ENCODE measurements at regions not wholly inside any gene's neighbourhood (a gene's known extent, or its start where the extent isn't known, plus 50 kb on each side); places are given as distances from the start of the nearest gene placed in this dataset.

DNA sequence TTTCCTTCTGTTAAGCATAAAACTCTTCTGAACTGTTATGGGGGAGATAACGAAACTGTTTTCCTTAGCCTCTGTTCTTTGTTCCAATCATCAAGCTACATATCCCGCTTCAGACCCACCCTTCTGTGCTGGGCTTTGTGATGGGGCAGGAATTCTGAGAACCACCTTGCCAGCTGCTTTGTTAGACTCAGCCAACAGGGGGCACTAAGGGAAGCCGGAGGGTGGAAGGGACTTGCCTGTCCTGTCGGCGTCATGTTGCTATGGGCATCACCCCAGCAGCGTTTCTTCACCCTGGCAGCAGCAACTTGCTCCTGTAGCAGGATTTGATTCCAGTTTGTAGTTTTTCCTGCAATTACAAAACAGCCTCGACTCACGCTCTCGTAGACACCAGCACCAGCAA is 169.1 kb downstream of the CAAP1 start:
- H3K27me3 ChIP-seq (ENCODE audit: low read depth), result peaks cover 40% of the 10 kb centered on the region

DNA sequence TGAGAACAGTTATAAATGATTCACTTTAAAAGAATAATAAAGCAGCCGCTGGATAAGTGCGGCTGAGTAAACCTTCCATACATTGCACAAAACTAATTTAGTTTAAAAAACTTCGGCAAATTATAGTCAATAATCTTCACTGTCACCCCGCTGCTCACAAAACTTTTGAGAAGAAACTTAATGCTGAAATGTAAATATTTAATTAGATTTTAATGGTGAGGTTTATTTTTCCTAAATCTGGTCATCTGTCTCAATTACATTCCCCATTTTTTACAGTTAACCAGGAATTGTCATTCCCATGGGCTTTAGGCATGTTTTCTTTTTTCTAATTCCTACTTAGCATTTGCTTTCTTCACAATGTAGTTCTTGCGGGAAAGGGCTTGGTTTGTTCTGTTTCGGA is 169.8 kb downstream of the CAAP1 start:
- no peaks in the 10 kb centered on the region for H3K9me3 ChIP-seq (replicated peaks)
- H3K27ac ChIP-seq (replicated peaks), result no peak overlapping the region
- peaks cover 40% of the 10 kb centered on the region for H3K27me3 ChIP-seq (ENCODE audit: low read depth)
- no peak for DNase-seq
- intact Hi-C loops (cut with micrococcal nuclease), result no loop called here
- H3K4me3 ChIP-seq, result no peak overlapping the region
- H3K36me3 ChIP-seq, result no peaks in the 10 kb centered on the region
- no peaks in the 10 kb centered on the region for H3K4me1 ChIP-seq
- TF ChIP-seq, protein P1, sequence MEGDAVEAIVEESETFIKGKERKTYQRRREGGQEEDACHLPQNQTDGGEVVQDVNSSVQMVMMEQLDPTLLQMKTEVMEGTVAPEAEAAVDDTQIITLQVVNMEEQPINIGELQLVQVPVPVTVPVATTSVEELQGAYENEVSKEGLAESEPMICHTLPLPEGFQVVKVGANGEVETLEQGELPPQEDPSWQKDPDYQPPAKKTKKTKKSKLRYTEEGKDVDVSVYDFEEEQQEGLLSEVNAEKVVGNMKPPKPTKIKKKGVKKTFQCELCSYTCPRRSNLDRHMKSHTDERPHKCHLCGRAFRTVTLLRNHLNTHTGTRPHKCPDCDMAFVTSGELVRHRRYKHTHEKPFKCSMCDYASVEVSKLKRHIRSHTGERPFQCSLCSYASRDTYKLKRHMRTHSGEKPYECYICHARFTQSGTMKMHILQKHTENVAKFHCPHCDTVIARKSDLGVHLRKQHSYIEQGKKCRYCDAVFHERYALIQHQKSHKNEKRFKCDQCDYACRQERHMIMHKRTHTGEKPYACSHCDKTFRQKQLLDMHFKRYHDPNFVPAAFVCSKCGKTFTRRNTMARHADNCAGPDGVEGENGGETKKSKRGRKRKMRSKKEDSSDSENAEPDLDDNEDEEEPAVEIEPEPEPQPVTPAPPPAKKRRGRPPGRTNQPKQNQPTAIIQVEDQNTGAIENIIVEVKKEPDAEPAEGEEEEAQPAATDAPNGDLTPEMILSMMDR (IDR thresholded peaks at IDR 0.05; ENCODE audit: borderline replicate concordance), result no peak

More for the DNA sequence above, 169.1 kb downstream of the CAAP1 start:
- Histone ChIP-seq H3K27ac (replicated peaks) (no peak overlapping the region), H3K36me3 (no peaks in the 10 kb centered on the region), H3K4me3 (no peak overlapping the region), H3K4me1 (no peaks in the 10 kb centered on the region), H3K9me3 (replicated peaks) (no peaks in the 10 kb centered on the region)
- TF ChIP-seq, protein P1 (IDR thresholded peaks at IDR 0.05; ENCODE audit: borderline replicate concordance), result no peak
- intact Hi-C loops (cut with micrococcal nuclease), result no loop called here
- DNase-seq, result no peak

DNA sequence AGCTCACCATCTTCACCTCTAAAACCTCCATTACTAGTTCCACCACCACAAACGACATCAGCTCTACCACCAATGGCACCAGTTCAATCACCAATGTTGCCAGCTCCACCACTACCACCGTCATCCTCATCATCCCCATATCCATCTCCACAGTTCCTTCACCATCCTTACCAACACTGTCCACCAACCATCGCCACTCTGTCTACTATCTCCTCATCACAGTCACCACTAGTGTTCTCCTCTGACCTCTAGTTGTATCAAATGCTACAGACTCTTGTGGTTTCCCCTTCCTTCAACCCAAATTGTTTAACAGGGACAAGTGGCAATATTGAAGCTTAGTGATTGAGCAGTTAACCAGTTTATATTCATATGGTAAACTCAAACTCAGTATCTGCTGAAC is 182.6 kb downstream of the CAAP1 start:
- Histone ChIP-seq H3K4me3 (no peak overlapping the region), H3K27me3 (ENCODE audit: low read depth) (no peaks in the 10 kb centered on the region), H3K27ac (replicated peaks) (no peak overlapping the region), H3K4me1 (no peaks in the 10 kb centered on the region), H3K9me3 (replicated peaks) (no peaks in the 10 kb centered on the region), H3K36me3 (no peaks in the 10 kb centered on the region)
- intact Hi-C loops (cut with micrococcal nuclease), result no loop called here
- no peak for DNase-seq
- TF ChIP-seq, protein P1 (IDR thresholded peaks at IDR 0.05; ENCODE audit: borderline replicate concordance), result no peak

DNA sequence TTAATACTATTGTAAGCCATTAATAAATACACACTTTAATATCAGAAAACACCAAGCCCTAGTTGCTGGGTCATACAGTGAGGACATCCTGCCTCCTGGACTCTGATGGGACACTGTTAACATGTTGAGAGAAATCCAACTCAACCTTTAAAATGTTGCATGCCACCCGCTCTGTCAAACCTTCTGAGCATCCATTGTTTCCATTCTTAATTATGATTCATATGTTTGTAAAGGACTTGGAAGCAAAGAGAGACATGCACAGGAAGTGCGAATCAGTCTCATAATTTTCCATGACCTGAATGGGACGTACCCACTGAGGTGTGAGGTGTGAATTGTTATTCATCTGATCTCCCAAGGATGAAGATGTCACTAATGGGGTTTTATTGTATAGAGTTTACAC is 186.4 kb downstream of the CAAP1 start:
- intact Hi-C loops (cut with micrococcal nuclease), result no loop called here
- TF ChIP-seq, protein P1 (IDR thresholded peaks at IDR 0.05; ENCODE audit: borderline replicate concordance), result no peak
- Histone ChIP-seq H3K4me3 (no peak overlapping the region), H3K4me1 (no peaks in the 10 kb centered on the region), H3K9me3 (replicated peaks) (no peaks in the 10 kb centered on the region), H3K36me3 (no peaks in the 10 kb centered on the region), H3K27me3 (ENCODE audit: low read depth) (no peaks in the 10 kb centered on the region), H3K27ac (replicated peaks) (no peak overlapping the region)
- DNase-seq, result no peak

DNA sequence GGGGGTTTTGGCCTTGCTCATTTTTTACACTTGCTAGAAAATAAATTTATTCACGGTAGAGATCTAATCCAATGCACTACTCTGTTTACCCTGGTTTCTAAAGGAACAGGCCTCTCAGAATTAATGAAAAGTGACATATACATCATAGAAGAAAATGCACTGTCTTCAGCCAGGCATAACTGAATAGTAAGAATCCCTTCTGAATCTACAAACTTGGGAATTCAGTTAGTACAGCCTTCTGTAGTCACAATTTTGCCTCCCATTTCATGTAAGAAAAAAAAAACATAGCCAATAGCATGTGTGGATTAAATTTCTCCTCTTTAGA is 197.3 kb downstream of the CAAP1 start:
- TF ChIP-seq, protein P1 (IDR thresholded peaks at IDR 0.05; ENCODE audit: borderline replicate concordance), result no peak
- Histone ChIP-seq H3K27ac (replicated peaks) (no peak overlapping the region), H3K27me3 (ENCODE audit: low read depth) (no peaks in the 10 kb centered on the region), H3K4me1 (no peaks in the 10 kb centered on the region), H3K4me3 (no peak overlapping the region), H3K36me3 (no peaks in the 10 kb centered on the region), H3K9me3 (replicated peaks) (peaks cover 30% of the 10 kb centered on the region)
- no peak for DNase-seq
- intact Hi-C loops (cut with micrococcal nuclease), result no loop called here
